ENCODE measurements at regions not wholly inside any gene's neighbourhood (a gene's known extent, or its start where the extent isn't known, plus 50 kb on each side); places are given as distances from the start of the nearest gene placed in this dataset.

DNA sequence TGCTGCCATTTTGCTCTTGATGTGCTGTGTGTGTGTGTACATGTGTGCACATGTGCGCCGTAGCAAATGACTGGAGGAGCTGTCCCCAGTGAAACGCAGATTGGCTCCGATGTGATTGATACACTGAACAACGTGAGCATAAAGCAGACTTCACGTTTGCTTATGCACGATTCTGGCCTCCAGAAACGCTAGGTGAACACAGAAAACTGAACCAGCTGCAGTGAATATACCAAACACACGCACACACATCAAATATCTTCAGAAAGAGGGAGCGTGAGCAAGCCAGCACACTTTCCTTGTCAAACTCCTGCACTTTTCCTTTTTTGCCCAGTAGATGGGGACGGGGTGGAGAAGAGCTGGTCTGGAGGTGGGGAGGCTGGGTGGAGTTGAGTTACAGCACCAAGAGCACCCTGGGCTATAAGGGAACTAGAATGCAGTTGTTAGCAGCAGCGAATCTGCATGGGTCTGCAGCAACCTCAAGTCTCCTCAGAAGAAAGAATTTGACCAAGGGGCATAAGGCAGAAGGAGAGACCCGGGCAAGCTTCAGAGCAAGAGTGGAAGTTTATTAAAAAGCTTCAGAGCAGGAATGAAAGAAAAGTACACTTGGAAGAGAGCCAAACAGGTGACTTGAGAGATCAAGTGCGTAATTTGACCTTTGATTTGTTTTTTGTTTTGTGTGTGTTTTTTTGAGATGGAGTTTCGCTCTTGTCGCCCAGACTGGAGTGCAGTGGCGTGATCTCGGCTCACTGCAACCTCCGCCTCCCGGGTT lies 77.8 kb upstream of the CADM1 start:
- WGBS, 2 experiments (ENCODE audit: insufficient coverage in 1 of 2, insufficient read length in 1 of 2), result 82 to 86% methylated on average over 13 to 20 of the region's 20 CpGs
- no peak overlapping the region for H3K27ac Mint-ChIP-seq
- H3K9me3 ChIP-seq (ENCODE audit: control insufficient read depth, low read length), result peaks cover under 1% of the 10 kb centered on the region
- no peaks in the 10 kb centered on the region for H3K36me3 ChIP-seq (ENCODE audit: control insufficient read depth, insufficient read depth, low read length)
- TF ChIP-seq CTCF (conservative IDR thresholded peaks at IDR 0.05), result peak; percentile 61
- H3K36me3 Mint-ChIP-seq (ENCODE audit: low read depth), result no peaks in the 10 kb centered on the region
- H3K4me1 Mint-ChIP-seq, result peaks cover 26% of the 10 kb centered on the region
- H3K27me3 Mint-ChIP-seq (ENCODE audit: insufficient read depth), result peaks cover 11% of the 10 kb centered on the region
- peaks cover 2% of the 10 kb centered on the region for H3K9me3 Mint-ChIP-seq
- no peak overlapping the region for H3K9ac ChIP-seq (ENCODE audit: extremely low read depth, low read length, poor library complexity, severe bottlenecking)
- H3K4me1 ChIP-seq (ENCODE audit: control insufficient read depth, insufficient read depth, low read length), result peaks cover 18% of the 10 kb centered on the region
- DNase-seq, result peak; percentile 78
- H3K4me3 Mint-ChIP-seq, result no peak overlapping the region
- no peak overlapping the region for H3K4me3 ChIP-seq (ENCODE audit: low read length)
- no peak overlapping the region for H3K27ac ChIP-seq (ENCODE audit: low read depth, low read length)
- no peaks in the 10 kb centered on the region for H3K27me3 ChIP-seq (ENCODE audit: control insufficient read depth, insufficient read depth, low read length, poor library complexity, severe bottlenecking)

GRCh38 chr11:115580927-115581680 lies 76.9 kb upstream of the CADM1 start:
- no peak for DNase-seq
- H3K27ac Mint-ChIP-seq, result no peak overlapping the region
- H3K9me3 Mint-ChIP-seq, result no peaks in the 10 kb centered on the region
- H3K4me1 Mint-ChIP-seq, result peaks cover 27% of the 10 kb centered on the region
- peaks cover 14% of the 10 kb centered on the region for H3K27me3 Mint-ChIP-seq (ENCODE audit: insufficient read depth)
- H3K27me3 ChIP-seq (ENCODE audit: control insufficient read depth, insufficient read depth, low read length, poor library complexity, severe bottlenecking), result no peaks in the 10 kb centered on the region
- no peak overlapping the region for H3K4me3 ChIP-seq (ENCODE audit: low read length)
- no peak for TF ChIP-seq CTCF (conservative IDR thresholded peaks at IDR 0.05)
- H3K9me3 ChIP-seq (ENCODE audit: control insufficient read depth, low read length), result no peaks in the 10 kb centered on the region
- H3K27ac ChIP-seq (ENCODE audit: low read depth, low read length), result no peak overlapping the region
- WGBS, 2 experiments (ENCODE audit: insufficient coverage in 1 of 2, insufficient read length in 1 of 2), result 54 to 80% methylated on average over 4 to 7 of the region's 7 CpGs
- no peak overlapping the region for H3K4me3 Mint-ChIP-seq
- H3K36me3 ChIP-seq (ENCODE audit: control insufficient read depth, insufficient read depth, low read length), result no peaks in the 10 kb centered on the region
- H3K9ac ChIP-seq (ENCODE audit: extremely low read depth, low read length, poor library complexity, severe bottlenecking), result no peak overlapping the region
- H3K36me3 Mint-ChIP-seq (ENCODE audit: low read depth), result no peaks in the 10 kb centered on the region
- H3K4me1 ChIP-seq (ENCODE audit: control insufficient read depth, insufficient read depth, low read length), result peaks cover 18% of the 10 kb centered on the region

DNA sequence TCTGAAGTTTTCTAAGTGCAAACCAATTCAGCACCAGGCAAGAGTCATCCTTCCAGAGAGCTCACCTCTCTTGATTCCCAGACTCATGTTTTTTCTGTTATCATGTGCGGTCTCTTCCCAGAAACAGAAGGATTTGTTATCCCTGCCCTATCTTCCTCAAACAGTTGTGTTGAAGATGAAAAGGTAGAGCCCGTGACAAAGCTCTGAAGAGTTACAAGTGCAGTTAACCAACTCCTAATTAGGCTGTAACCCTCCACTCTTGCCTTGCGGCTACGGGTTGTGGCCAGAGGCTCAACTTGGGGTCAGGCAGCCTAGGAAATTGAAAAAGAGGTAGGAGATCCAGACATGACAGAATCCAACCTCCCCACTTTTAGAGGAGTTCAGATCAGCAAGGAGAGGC lies 76.2 kb upstream of the CADM1 start:
- H3K4me3 Mint-ChIP-seq, result peak overlapping the region; percentile 4
- H3K27ac Mint-ChIP-seq, result no peak overlapping the region
- H3K27ac ChIP-seq (ENCODE audit: low read depth, low read length), result no peak overlapping the region
- H3K4me3 ChIP-seq (ENCODE audit: low read length), result no peak overlapping the region
- H3K4me1 ChIP-seq (ENCODE audit: control insufficient read depth, insufficient read depth, low read length), result peaks cover 18% of the 10 kb centered on the region
- peaks cover 27% of the 10 kb centered on the region for H3K4me1 Mint-ChIP-seq
- H3K9me3 ChIP-seq (ENCODE audit: control insufficient read depth, low read length), result no peaks in the 10 kb centered on the region
- H3K9ac ChIP-seq (ENCODE audit: extremely low read depth, low read length, poor library complexity, severe bottlenecking), result no peak overlapping the region
- WGBS, 2 experiments (ENCODE audit: insufficient coverage in 1 of 2, insufficient read length in 1 of 2), result 80 to 100% methylated on average over 1 to 4 of the region's 4 CpGs
- peaks cover 15% of the 10 kb centered on the region for H3K27me3 Mint-ChIP-seq (ENCODE audit: insufficient read depth)
- H3K36me3 Mint-ChIP-seq (ENCODE audit: low read depth), result no peaks in the 10 kb centered on the region
- TF ChIP-seq CTCF (conservative IDR thresholded peaks at IDR 0.05), result no peak
- no peaks in the 10 kb centered on the region for H3K9me3 Mint-ChIP-seq
- no peaks in the 10 kb centered on the region for H3K36me3 ChIP-seq (ENCODE audit: control insufficient read depth, insufficient read depth, low read length)
- H3K27me3 ChIP-seq (ENCODE audit: control insufficient read depth, insufficient read depth, low read length, poor library complexity, severe bottlenecking), result no peaks in the 10 kb centered on the region
- DNase-seq, result no peak

Measured in endodermal cell (in vitro differentiated cells).